ENCODE measurements at regions not wholly inside any gene's neighbourhood (a gene's known extent, or its start where the extent isn't known, plus 50 kb on each side); places are given as distances from the start of the nearest gene placed in this dataset.

DNA sequence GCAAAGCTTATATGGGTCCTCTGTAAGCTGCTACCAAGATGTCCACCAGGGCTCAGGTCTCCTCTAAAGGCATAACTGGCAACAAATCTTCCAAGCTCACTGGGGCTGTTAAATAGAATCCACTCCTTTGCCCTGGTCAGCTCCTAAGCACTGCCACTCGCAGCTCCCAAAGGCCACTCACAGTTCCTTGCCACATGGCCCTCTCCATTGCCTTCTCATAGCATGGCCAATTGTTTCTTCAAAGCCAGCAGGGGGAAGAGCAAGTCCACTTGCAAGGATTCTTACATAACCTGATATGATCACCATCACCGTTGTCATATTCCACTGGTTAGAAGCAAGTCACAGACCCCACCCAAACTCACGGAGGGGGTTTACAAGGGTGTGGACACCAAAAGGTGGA lies 199.5 kb downstream of the SUCLA2 start:
- Histone ChIP-seq H3K4me3 (ENCODE audit: low read length in 2 of 2) (no peak overlapping the region), H3K4me2 (ENCODE audit: insufficient read depth, low read length, poor library complexity, severe bottlenecking) (no peak overlapping the region), H2BK15ac (ENCODE audit: low read length) (no peak overlapping the region), H3K14ac (ENCODE audit: low read length) (no peak overlapping the region), H2BK12ac (ENCODE audit: low read length) (no peak overlapping the region), H4K91ac (ENCODE audit: low read depth, low read length, poor library complexity) (no peak overlapping the region), H3K9ac (ENCODE audit: low read depth, low read length, poor library complexity) (no peak overlapping the region), H2BK120ac (ENCODE audit: low read depth, low read length) (no peak overlapping the region), H2AFZ (ENCODE audit: low read length) (no peak overlapping the region), H3K18ac (ENCODE audit: low read length) (no peak overlapping the region), H3K9me3 (replicated peaks in 1 of 2; ENCODE audit: control insufficient read depth in 2 of 2, insufficient read depth in 1 of 2, low read depth in 1 of 2, low read length in 2 of 2) (peaks cover 0 to 3% of the 10 kb centered on the region in 2 donors), H2AK5ac (ENCODE audit: low read depth, low read length) (no peak overlapping the region), H2BK5ac (ENCODE audit: low read length) (no peak overlapping the region), H3K79me1 (ENCODE audit: low read depth, low read length) (no peaks in the 10 kb centered on the region), H3K23ac (ENCODE audit: low read depth, low read length, poor library complexity) (no peak overlapping the region), H4K8ac (ENCODE audit: low read depth, low read length) (no peak overlapping the region), H3K4ac (ENCODE audit: low read length) (no peak overlapping the region), H3K27me3 (ENCODE audit: control insufficient read depth in 3 of 3, insufficient read depth in 3 of 3, low read depth in 1 of 3, low read length in 3 of 3) (no peaks in the 10 kb centered on the region), H3K36me3 (replicated peaks in 1 of 2; ENCODE audit: control insufficient read depth in 2 of 2, insufficient read depth in 2 of 2, low read length in 2 of 2) (no peaks in the 10 kb centered on the region), H3K4me1 (ENCODE audit: control insufficient read depth in 2 of 2, insufficient read depth in 1 of 2, low read depth in 1 of 2, low read length in 2 of 2) (peaks cover 0 to 1% of the 10 kb centered on the region in 2 donors), H3K27ac (replicated peaks; ENCODE audit: low read length) (no peak overlapping the region)
- WGBS, 2 donors (ENCODE audit: extremely low coverage in 2 of 2, insufficient read length in 2 of 2, insufficient replicate concordance in 1 of 2), result no CpG with 5 or more reads among the region's 3 CpGs
- no peak for DNase-seq (ENCODE audit: low spot score)

GRCh38 chr13:47800593-47800992 lies 200.5 kb downstream of the SUCLA2 start:
- no peak overlapping the region for H2AFZ ChIP-seq (ENCODE audit: low read length)
- no peaks in the 10 kb centered on the region for H3K27me3 ChIP-seq (ENCODE audit: control insufficient read depth in 3 of 3, insufficient read depth in 3 of 3, low read depth in 1 of 3, low read length in 3 of 3)
- no peak for DNase-seq (ENCODE audit: low spot score)
- no peak overlapping the region for H3K14ac ChIP-seq (ENCODE audit: low read length)
- no peak overlapping the region for H4K8ac ChIP-seq (ENCODE audit: low read depth, low read length)
- no peak overlapping the region for H3K27ac ChIP-seq (replicated peaks; ENCODE audit: low read length)
- H3K4me1 ChIP-seq (ENCODE audit: control insufficient read depth in 2 of 2, insufficient read depth in 1 of 2, low read depth in 1 of 2, low read length in 2 of 2), result peaks cover 0 to 1% of the 10 kb centered on the region in 2 donors
- no peaks in the 10 kb centered on the region for H3K36me3 ChIP-seq (replicated peaks in 1 of 2; ENCODE audit: control insufficient read depth in 2 of 2, insufficient read depth in 2 of 2, low read length in 2 of 2)
- no peak overlapping the region for H3K4ac ChIP-seq (ENCODE audit: low read length)
- no peak overlapping the region for H2BK12ac ChIP-seq (ENCODE audit: low read length)
- no peak overlapping the region for H3K4me2 ChIP-seq (ENCODE audit: insufficient read depth, low read length, poor library complexity, severe bottlenecking)
- H2AK5ac ChIP-seq (ENCODE audit: low read depth, low read length), result no peak overlapping the region
- no peak overlapping the region for H3K9ac ChIP-seq (ENCODE audit: low read depth, low read length, poor library complexity)
- H3K9me3 ChIP-seq (replicated peaks in 1 of 2; ENCODE audit: control insufficient read depth in 2 of 2, insufficient read depth in 1 of 2, low read depth in 1 of 2, low read length in 2 of 2), result peaks cover 0 to 3% of the 10 kb centered on the region in 2 donors
- no peaks in the 10 kb centered on the region for H3K79me1 ChIP-seq (ENCODE audit: low read depth, low read length)
- no peak overlapping the region for H4K91ac ChIP-seq (ENCODE audit: low read depth, low read length, poor library complexity)
- no peak overlapping the region for H2BK15ac ChIP-seq (ENCODE audit: low read length)
- no peak overlapping the region for H2BK5ac ChIP-seq (ENCODE audit: low read length)
- no peak overlapping the region for H3K23ac ChIP-seq (ENCODE audit: low read depth, low read length, poor library complexity)
- WGBS, 2 donors (ENCODE audit: extremely low coverage in 2 of 2, insufficient read length in 2 of 2, insufficient replicate concordance in 1 of 2), result no CpG with 5 or more reads among the region's 2 CpGs
- no peak overlapping the region for H3K18ac ChIP-seq (ENCODE audit: low read length)
- no peak overlapping the region for H3K4me3 ChIP-seq (ENCODE audit: low read length in 2 of 2)
- H2BK120ac ChIP-seq (ENCODE audit: low read depth, low read length), result no peak overlapping the region

DNA sequence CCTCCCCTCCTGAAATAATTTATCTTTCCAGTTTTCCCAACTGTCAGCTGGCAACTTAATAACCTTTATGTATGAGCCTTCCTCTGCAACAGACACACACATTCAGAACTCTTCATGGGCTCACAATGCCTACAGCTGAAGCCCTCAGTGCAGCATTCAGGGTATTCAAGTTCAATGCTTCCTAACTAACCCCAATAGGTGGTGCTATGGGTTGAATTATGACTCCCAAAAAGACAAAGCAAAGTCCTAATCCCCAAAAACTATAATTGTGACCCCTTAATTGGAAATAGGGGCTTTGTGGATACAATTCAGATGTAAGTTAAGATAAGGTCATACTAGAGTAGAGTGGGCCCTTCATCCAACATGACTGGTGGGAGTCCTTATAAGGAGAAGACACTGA lies 202.2 kb downstream of the SUCLA2 start:
- DNase-seq (ENCODE audit: low spot score), result no peak
- Histone ChIP-seq H2AK5ac (ENCODE audit: low read depth, low read length) (no peak overlapping the region), H2AFZ (ENCODE audit: low read length) (no peak overlapping the region), H3K4me3 (ENCODE audit: low read length in 2 of 2) (no peak overlapping the region), H3K4me1 (ENCODE audit: control insufficient read depth in 2 of 2, insufficient read depth in 1 of 2, low read depth in 1 of 2, low read length in 2 of 2) (peaks cover 0 to 1% of the 10 kb centered on the region in 2 donors), H3K23ac (ENCODE audit: low read depth, low read length, poor library complexity) (no peak overlapping the region), H3K18ac (ENCODE audit: low read length) (no peak overlapping the region), H3K79me1 (ENCODE audit: low read depth, low read length) (no peaks in the 10 kb centered on the region), H3K14ac (ENCODE audit: low read length) (no peak overlapping the region), H2BK15ac (ENCODE audit: low read length) (no peak overlapping the region), H3K27ac (replicated peaks; ENCODE audit: low read length) (no peak overlapping the region), H3K9ac (ENCODE audit: low read depth, low read length, poor library complexity) (no peak overlapping the region), H3K4me2 (ENCODE audit: insufficient read depth, low read length, poor library complexity, severe bottlenecking) (no peak overlapping the region), H3K27me3 (ENCODE audit: control insufficient read depth in 3 of 3, insufficient read depth in 3 of 3, low read depth in 1 of 3, low read length in 3 of 3) (no peaks in the 10 kb centered on the region), H3K36me3 (replicated peaks in 1 of 2; ENCODE audit: control insufficient read depth in 2 of 2, insufficient read depth in 2 of 2, low read length in 2 of 2) (no peaks in the 10 kb centered on the region), H3K9me3 (replicated peaks in 1 of 2; ENCODE audit: control insufficient read depth in 2 of 2, insufficient read depth in 1 of 2, low read depth in 1 of 2, low read length in 2 of 2) (peaks cover 0 to 3% of the 10 kb centered on the region in 2 donors), H2BK5ac (ENCODE audit: low read length) (no peak overlapping the region), H4K8ac (ENCODE audit: low read depth, low read length) (no peak overlapping the region), H2BK12ac (ENCODE audit: low read length) (no peak overlapping the region), H2BK120ac (ENCODE audit: low read depth, low read length) (no peak overlapping the region), H4K91ac (ENCODE audit: low read depth, low read length, poor library complexity) (no peak overlapping the region), H3K4ac (ENCODE audit: low read length) (no peak overlapping the region)

DNA sequence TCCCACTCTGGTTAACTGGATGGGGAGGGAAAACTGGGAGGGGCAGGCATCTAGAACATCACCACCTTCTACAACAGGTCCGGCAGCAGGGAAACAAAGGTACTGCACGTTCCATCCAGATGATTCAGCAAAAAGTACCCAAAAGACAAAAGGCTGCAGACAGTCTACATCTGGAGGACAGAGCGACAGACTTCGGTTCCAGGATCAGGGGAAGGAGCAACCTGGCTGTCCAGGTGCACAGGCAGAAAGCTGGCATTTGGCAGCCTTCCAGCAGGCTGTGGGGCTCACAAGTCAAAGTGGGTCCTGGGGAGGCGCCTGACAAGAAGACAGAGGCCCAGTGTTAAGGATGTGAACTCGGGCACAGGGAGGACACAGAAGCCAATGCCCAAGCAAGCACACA lies 202.9 kb downstream of the SUCLA2 start:
- WGBS, 2 donors (ENCODE audit: extremely low coverage in 2 of 2, insufficient read length in 2 of 2, insufficient replicate concordance in 1 of 2), result no CpG with 5 or more reads among the region's 6 CpGs
- no peak overlapping the region for H4K8ac ChIP-seq (ENCODE audit: low read depth, low read length)
- no peak overlapping the region for H2AK5ac ChIP-seq (ENCODE audit: low read depth, low read length)
- no peak overlapping the region for H3K9ac ChIP-seq (ENCODE audit: low read depth, low read length, poor library complexity)
- H3K9me3 ChIP-seq (replicated peaks in 1 of 2; ENCODE audit: control insufficient read depth in 2 of 2, insufficient read depth in 1 of 2, low read depth in 1 of 2, low read length in 2 of 2), result peaks cover 0 to 3% of the 10 kb centered on the region in 2 donors
- H2BK5ac ChIP-seq (ENCODE audit: low read length), result no peak overlapping the region
- no peak for DNase-seq (ENCODE audit: low spot score)
- no peaks in the 10 kb centered on the region for H3K27me3 ChIP-seq (ENCODE audit: control insufficient read depth in 3 of 3, insufficient read depth in 3 of 3, low read depth in 1 of 3, low read length in 3 of 3)
- no peak overlapping the region for H3K27ac ChIP-seq (replicated peaks; ENCODE audit: low read length)
- H3K4me2 ChIP-seq (ENCODE audit: insufficient read depth, low read length, poor library complexity, severe bottlenecking), result no peak overlapping the region
- no peaks in the 10 kb centered on the region for H3K36me3 ChIP-seq (replicated peaks in 1 of 2; ENCODE audit: control insufficient read depth in 2 of 2, insufficient read depth in 2 of 2, low read length in 2 of 2)
- H4K91ac ChIP-seq (ENCODE audit: low read depth, low read length, poor library complexity), result no peak overlapping the region
- H2AFZ ChIP-seq (ENCODE audit: low read length), result no peak overlapping the region
- peaks cover 0 to 1% of the 10 kb centered on the region in 2 donors for H3K4me1 ChIP-seq (ENCODE audit: control insufficient read depth in 2 of 2, insufficient read depth in 1 of 2, low read depth in 1 of 2, low read length in 2 of 2)
- no peak overlapping the region for H2BK12ac ChIP-seq (ENCODE audit: low read length)
- no peak overlapping the region for H2BK120ac ChIP-seq (ENCODE audit: low read depth, low read length)
- H3K79me1 ChIP-seq (ENCODE audit: low read depth, low read length), result no peaks in the 10 kb centered on the region
- H3K14ac ChIP-seq (ENCODE audit: low read length), result no peak overlapping the region
- H2BK15ac ChIP-seq (ENCODE audit: low read length), result no peak overlapping the region
- H3K4ac ChIP-seq (ENCODE audit: low read length), result no peak overlapping the region
- H3K18ac ChIP-seq (ENCODE audit: low read length), result no peak overlapping the region
- H3K4me3 ChIP-seq (ENCODE audit: low read length in 2 of 2), result no peak overlapping the region
- no peak overlapping the region for H3K23ac ChIP-seq (ENCODE audit: low read depth, low read length, poor library complexity)
